HG02981 (cell line): ENCODE measurements at regions not wholly inside any gene's neighbourhood (a gene's known extent, or its start where the extent isn't known, plus 50 kb on each side); places are given as distances from the start of the nearest gene placed in this dataset.
"Not testable (repeated sequence)": the region's sequence is repeated elsewhere in the genome, so short reads cannot be mapped to it uniquely, and the experiment has no call there.

Source experiments
- ATAC-seq: cut with Tn5 transposase; IDR thresholded peaks from one replicate; pipeline ENCODE4 v1.9.1; 2021; ENCODE audit warnings: mild to moderate bottlenecking, moderate library complexity; ENCODE audit not compliant: unreplicated experiment

- ATAC-seq, result no peak
These were observed 68.0 kb downstream of the CBLN4 start for GRCh38 chr20:55937283-55937682.

- no peak for ATAC-seq
These were observed 69.1 kb downstream of the CBLN4 start for GRCh38 chr20:55936209-55936595.

GRCh38 chr20:55935448-55936208 lies 69.7 kb downstream of the CBLN4 start:
- ATAC-seq, result no peak

GRCh38 chr20:55934146-55934545 lies 71.2 kb downstream of the CBLN4 start:
- no peak for ATAC-seq

- not testable (repeated sequence) for ATAC-seq
These were observed 74.4 kb downstream of the CBLN4 start for GRCh38 chr20:55930876-55931275.

- ATAC-seq, result no peak
These were observed 77.1 kb downstream of the CBLN4 start for GRCh38 chr20:55928266-55928665.

GRCh38 chr20:55919956-55920355 lies 85.4 kb downstream of the CBLN4 start:
- ATAC-seq, result no peak

GRCh38 chr20:55919319-55919718 lies 86.0 kb downstream of the CBLN4 start:
- no peak for ATAC-seq

- no peak for ATAC-seq
These were observed 86.8 kb downstream of the CBLN4 start for GRCh38 chr20:55918471-55918870.

- no peak for ATAC-seq
These were observed 112.3 kb downstream of the CBLN4 start for GRCh38 chr20:55893031-55893430.

- ATAC-seq, result no peak
These were observed 116.6 kb downstream of the CBLN4 start for GRCh38 chr20:55888685-55889084.

GRCh38 chr20:55882910-55883309 lies 122.4 kb downstream of the CBLN4 start:
- no peak for ATAC-seq

- no peak for ATAC-seq
These were observed 123.0 kb downstream of the CBLN4 start for GRCh38 chr20:55882286-55882685.

- ATAC-seq, result no peak
These were observed 124.1 kb downstream of the CBLN4 start for GRCh38 chr20:55881204-55881603.

- ATAC-seq, result no peak
These were observed 125.0 kb downstream of the CBLN4 start for GRCh38 chr20:55880361-55880760.

GRCh38 chr20:55855052-55855451 lies 150.3 kb downstream of the CBLN4 start:
- ATAC-seq, result no peak

GRCh38 chr20:55830121-55830827 lies 175.0 kb downstream of the CBLN4 start:
- no peak for ATAC-seq

- ATAC-seq, result no peak
These were observed 200.2 kb downstream of the CBLN4 start for GRCh38 chr20:55805138-55805537.

- no peak for ATAC-seq
These were observed 204.6 kb downstream of the CBLN4 start for GRCh38 chr20:55800552-55801245.

- ATAC-seq, result no peak
These were observed 211.3 kb downstream of the CBLN4 start for GRCh38 chr20:55793986-55794385.

GRCh38 chr20:55792049-55792448 lies 213.3 kb downstream of the CBLN4 start:
- ATAC-seq, result no peak

- no peak for ATAC-seq
These were observed 215.1 kb downstream of the CBLN4 start for GRCh38 chr20:55790178-55790577.
